ENCODE measurements at regions not wholly inside any gene's neighbourhood (a gene's known extent, or its start where the extent isn't known, plus 50 kb on each side); places are given as distances from the start of the nearest gene placed in this dataset.

DNA sequence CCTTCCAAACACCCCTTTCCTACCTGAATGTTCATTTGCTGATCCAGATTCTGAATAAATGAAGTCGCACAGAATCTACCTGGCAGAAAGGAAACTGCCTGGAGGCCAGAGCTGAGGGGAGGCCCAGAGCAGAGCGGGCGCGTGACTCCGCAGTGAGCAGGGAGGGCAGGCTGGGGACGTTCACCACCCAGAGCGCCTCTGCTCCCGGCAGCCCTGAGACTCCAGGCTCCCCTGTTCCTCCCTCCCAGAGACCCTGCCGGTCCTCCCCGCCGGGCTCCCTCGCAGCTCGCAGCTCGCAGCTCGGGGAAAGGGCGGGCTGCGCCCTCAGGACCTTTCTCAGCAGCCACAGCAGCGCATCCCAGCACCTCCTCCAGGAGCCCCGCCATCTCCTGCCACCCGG, 176.7 kb upstream of the ZNF32 start:
- H3K4me3 ChIP-seq (ENCODE audit: low read depth in 2 of 2, low read length in 2 of 2): no peak overlapping the region
- no peaks in the 10 kb centered on the region for H3K36me3 ChIP-seq (ENCODE audit: control insufficient read depth, insufficient read depth, low read length)
- CTCF ChIA-PET: no interaction called here
- TF ChIP-seq SIN3A (IDR thresholded peaks at IDR 0.05; ENCODE audit: borderline replicate concordance, insufficient read depth, low read depth, low read length): no peak
- TF ChIP-seq, protein P1, sequence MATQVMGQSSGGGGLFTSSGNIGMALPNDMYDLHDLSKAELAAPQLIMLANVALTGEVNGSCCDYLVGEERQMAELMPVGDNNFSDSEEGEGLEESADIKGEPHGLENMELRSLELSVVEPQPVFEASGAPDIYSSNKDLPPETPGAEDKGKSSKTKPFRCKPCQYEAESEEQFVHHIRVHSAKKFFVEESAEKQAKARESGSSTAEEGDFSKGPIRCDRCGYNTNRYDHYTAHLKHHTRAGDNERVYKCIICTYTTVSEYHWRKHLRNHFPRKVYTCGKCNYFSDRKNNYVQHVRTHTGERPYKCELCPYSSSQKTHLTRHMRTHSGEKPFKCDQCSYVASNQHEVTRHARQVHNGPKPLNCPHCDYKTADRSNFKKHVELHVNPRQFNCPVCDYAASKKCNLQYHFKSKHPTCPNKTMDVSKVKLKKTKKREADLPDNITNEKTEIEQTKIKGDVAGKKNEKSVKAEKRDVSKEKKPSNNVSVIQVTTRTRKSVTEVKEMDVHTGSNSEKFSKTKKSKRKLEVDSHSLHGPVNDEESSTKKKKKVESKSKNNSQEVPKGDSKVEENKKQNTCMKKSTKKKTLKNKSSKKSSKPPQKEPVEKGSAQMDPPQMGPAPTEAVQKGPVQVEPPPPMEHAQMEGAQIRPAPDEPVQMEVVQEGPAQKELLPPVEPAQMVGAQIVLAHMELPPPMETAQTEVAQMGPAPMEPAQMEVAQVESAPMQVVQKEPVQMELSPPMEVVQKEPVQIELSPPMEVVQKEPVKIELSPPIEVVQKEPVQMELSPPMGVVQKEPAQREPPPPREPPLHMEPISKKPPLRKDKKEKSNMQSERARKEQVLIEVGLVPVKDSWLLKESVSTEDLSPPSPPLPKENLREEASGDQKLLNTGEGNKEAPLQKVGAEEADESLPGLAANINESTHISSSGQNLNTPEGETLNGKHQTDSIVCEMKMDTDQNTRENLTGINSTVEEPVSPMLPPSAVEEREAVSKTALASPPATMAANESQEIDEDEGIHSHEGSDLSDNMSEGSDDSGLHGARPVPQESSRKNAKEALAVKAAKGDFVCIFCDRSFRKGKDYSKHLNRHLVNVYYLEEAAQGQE (IDR thresholded peaks at IDR 0.05; ENCODE audit: insufficient read depth in 1 of 2, low read depth in 2 of 2, low read length in 1 of 2): no peak
- TF ChIP-seq, protein P2, sequence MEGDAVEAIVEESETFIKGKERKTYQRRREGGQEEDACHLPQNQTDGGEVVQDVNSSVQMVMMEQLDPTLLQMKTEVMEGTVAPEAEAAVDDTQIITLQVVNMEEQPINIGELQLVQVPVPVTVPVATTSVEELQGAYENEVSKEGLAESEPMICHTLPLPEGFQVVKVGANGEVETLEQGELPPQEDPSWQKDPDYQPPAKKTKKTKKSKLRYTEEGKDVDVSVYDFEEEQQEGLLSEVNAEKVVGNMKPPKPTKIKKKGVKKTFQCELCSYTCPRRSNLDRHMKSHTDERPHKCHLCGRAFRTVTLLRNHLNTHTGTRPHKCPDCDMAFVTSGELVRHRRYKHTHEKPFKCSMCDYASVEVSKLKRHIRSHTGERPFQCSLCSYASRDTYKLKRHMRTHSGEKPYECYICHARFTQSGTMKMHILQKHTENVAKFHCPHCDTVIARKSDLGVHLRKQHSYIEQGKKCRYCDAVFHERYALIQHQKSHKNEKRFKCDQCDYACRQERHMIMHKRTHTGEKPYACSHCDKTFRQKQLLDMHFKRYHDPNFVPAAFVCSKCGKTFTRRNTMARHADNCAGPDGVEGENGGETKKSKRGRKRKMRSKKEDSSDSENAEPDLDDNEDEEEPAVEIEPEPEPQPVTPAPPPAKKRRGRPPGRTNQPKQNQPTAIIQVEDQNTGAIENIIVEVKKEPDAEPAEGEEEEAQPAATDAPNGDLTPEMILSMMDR (IDR thresholded peaks at IDR 0.05): no peak
- TF ChIP-seq TCF7L2 (IDR thresholded peaks at IDR 0.05; ENCODE audit: low read depth, low read length): no peak
- intact Hi-C loops (cut with micrococcal nuclease; ENCODE audit: unreplicated experiment) (no loop called here), in situ Hi-C loops (cut with HindIII; ENCODE audit: low pct_unique_long_range_greater_than_20kb, low sequenced_read_pairs) (no loop called here)
- H3K9me3 ChIP-seq (ENCODE audit: control insufficient read depth, insufficient read depth, low read depth, low read length): no peaks in the 10 kb centered on the region
- ATAC-seq (no peak), DNase-seq (ENCODE audit: low read depth, low spot score) (no peak)
- H3K27ac ChIP-seq (ENCODE audit: low read length): no peak overlapping the region
- POLR2A ChIA-PET: no interaction called here
- H3K27me3 ChIP-seq (ENCODE audit: control insufficient read depth, insufficient read depth, low read length): peaks cover 4% of the 10 kb centered on the region
- BruUV-seq (replicated peaks): no TSS peak
- no peaks in the 10 kb centered on the region for H3K4me1 ChIP-seq (ENCODE audit: control insufficient read depth, insufficient read depth, low read length)

DNA sequence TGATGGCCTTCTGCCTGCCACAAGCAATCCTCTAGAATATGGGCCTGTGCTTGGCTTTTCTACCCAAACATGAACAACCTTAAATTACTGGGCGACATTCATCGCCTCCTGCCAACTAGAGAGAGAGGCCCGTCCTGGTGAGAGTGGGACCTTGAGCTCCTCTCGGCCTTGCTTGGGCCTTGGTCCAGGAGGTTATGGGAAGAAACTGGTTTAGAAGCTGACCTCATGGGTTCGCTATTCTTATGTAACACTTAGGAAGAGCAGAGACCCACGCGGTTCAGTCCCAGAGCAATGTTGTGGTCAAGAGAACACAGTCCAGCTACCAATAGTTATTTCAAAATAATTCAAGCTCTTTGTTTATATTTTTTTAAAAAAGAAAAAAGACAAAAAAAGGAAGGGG, 176.3 kb upstream of the ZNF32 start:
- POLR2A ChIA-PET: no interaction called here
- TF ChIP-seq TCF7L2 (IDR thresholded peaks at IDR 0.05; ENCODE audit: low read depth, low read length) (no peak), POLR2AphosphoS5 (IDR thresholded peaks at IDR 0.05; ENCODE audit: low read depth, low read length) (no peak), SIN3A (IDR thresholded peaks at IDR 0.05; ENCODE audit: borderline replicate concordance, insufficient read depth, low read depth, low read length) (no peak)
- TF ChIP-seq, protein P1 (IDR thresholded peaks at IDR 0.05; ENCODE audit: insufficient read depth in 1 of 2, low read depth in 2 of 2, low read length in 1 of 2): no peak
- TF ChIP-seq, protein P2 (IDR thresholded peaks at IDR 0.05): no peak
- no peaks in the 10 kb centered on the region for H3K36me3 ChIP-seq (ENCODE audit: control insufficient read depth, insufficient read depth, low read length)
- H3K9me3 ChIP-seq (ENCODE audit: control insufficient read depth, insufficient read depth, low read depth, low read length): no peaks in the 10 kb centered on the region
- in situ Hi-C loops (cut with HindIII; ENCODE audit: low pct_unique_long_range_greater_than_20kb, low sequenced_read_pairs): no loop called here
- H3K4me1 ChIP-seq (ENCODE audit: control insufficient read depth, insufficient read depth, low read length): no peaks in the 10 kb centered on the region
- ATAC-seq (no peak), DNase-seq (ENCODE audit: low read depth, low spot score) (no peak)
- no peak overlapping the region for H3K27ac ChIP-seq (ENCODE audit: low read length)
- BruUV-seq (replicated peaks): no TSS peak
- intact Hi-C loops (cut with micrococcal nuclease; ENCODE audit: unreplicated experiment): no loop called here
- no peak overlapping the region for H3K4me3 ChIP-seq (ENCODE audit: low read depth in 2 of 2, low read length in 2 of 2)
- CTCF ChIA-PET: no interaction called here
- H3K27me3 ChIP-seq (ENCODE audit: control insufficient read depth, insufficient read depth, low read length): peaks cover 4% of the 10 kb centered on the region
